GM21786 (cell line): ENCODE measurements at regions not wholly inside any gene's neighbourhood (a gene's known extent, or its start where the extent isn't known, plus 50 kb on each side); places are given as distances from the start of the nearest gene placed in this dataset.

Experiments
- ATAC-seq: cut with Tn5 transposase; IDR thresholded peaks from one replicate; pipeline ENCODE4 v1.9.1; 2021; ENCODE audit not compliant: unreplicated experiment

- no peak for ATAC-seq
These were observed 54.4 kb upstream of the IRF2 start for GRCh38 chr4:184528713-184529112.

- ATAC-seq = no peak
These were observed 53.7 kb upstream of the IRF2 start for GRCh38 chr4:184528051-184528450.

GRCh38 chr4:184526228-184526627, 51.9 kb upstream of the IRF2 start:
- no peak for ATAC-seq
